Smooth muscle cell (in vitro differentiated cells): ENCODE measurements at regions not wholly inside any gene's neighbourhood (a gene's known extent, or its start where the extent isn't known, plus 50 kb on each side); places are given as distances from the start of the nearest gene placed in this dataset.

Experiments
- DNase-seq: peaks from one replicate; lab custom pipeline; 2025; ENCODE audit not compliant: unreplicated experiment; lab: John Stamatoyannopoulos, UW
- H2AFZ ChIP-seq: fragments of 200-600 bp; sonication (generic); 2 replicates; pipeline ENCODE4 v1.6.0; 2016; ENCODE audit warnings: antibody characterized with exemption, low read depth, mild to moderate bottlenecking
- H3F3A ChIP-seq: fragments of 200-600 bp; sonication (generic); 2 replicates; pipeline ENCODE4 v1.6.0; 2017; ENCODE audit warnings: antibody characterized with exemption, low read depth
- H3K27ac ChIP-seq: fragments of 200-600 bp; sonication (generic); 2 replicates; pipeline ENCODE4 v1.5.1; 2016; ENCODE audit warnings: low read depth, mild to moderate bottlenecking
- H3K27me3 ChIP-seq: fragments of 200-600 bp; sonication (generic); 2 replicates; pipeline ENCODE4 v1.6.1; 2016; ENCODE audit warnings: low read depth, mild to moderate bottlenecking
- H3K36me3 ChIP-seq: fragments of 200-600 bp; sonication (generic); 2 replicates; pipeline ENCODE4 v1.5.1; 2016; ENCODE audit warnings: low read depth
- H3K4me1 ChIP-seq: fragments of 200-600 bp; sonication (generic); 2 replicates; pipeline ENCODE4 v1.5.1; 2016; ENCODE audit warnings: low read depth
- H3K4me2 ChIP-seq: fragments of 200-600 bp; sonication (generic); 2 replicates; pipeline ENCODE4 v1.6.0; 2016; ENCODE audit warnings: mild to moderate bottlenecking
- H3K4me3 ChIP-seq: fragments of 200-600 bp; sonication (generic); 2 replicates; pipeline ENCODE4 v1.5.1; 2016; ENCODE audit warnings: mild to moderate bottlenecking
- H3K79me2 ChIP-seq: fragments of 200-600 bp; sonication (generic); 2 replicates; pipeline ENCODE4 v1.6.0; 2016; ENCODE audit warnings: low read depth, mild to moderate bottlenecking
- H3K9ac ChIP-seq: fragments of 200-600 bp; sonication (generic); 2 replicates; pipeline ENCODE4 v1.6.0; 2016; ENCODE audit warnings: low read depth
- H3K9me3 ChIP-seq: fragments of 200-600 bp; sonication (generic); replicated peaks from 2 replicates; pipeline ENCODE4 v1.5.1; 2016; ENCODE audit warnings: low read depth
- H4K20me1 ChIP-seq: fragments of 200-600 bp; sonication (generic); 2 replicates; pipeline ENCODE4 v1.6.0; 2016; ENCODE audit warnings: low read depth
- CTCF ChIP-seq: fragments of 200-600 bp; sonication (generic); IDR thresholded peaks from 2 replicates; pipeline ENCODE4 v1.5.1; 2017; ENCODE audit warnings: borderline replicate concordance, mild to moderate bottlenecking, antibody characterized with exemption; ENCODE audit not compliant: insufficient read depth, poor library complexity, severe bottlenecking
- WGBS: methylation state at CpG from one replicate; pipeline ENCODE4 v1.1.7; 2016; ENCODE audit warnings: low lambda C conversion rate; 5-methylcytosine and 5-hydroxymethylcytosine counted together

- H3K27me3 ChIP-seq, result no peaks in the 10 kb centered on the region
- 74% methylated on average over 1 of the region's 1 CpG for whole genome bisulfite sequencing
- no peaks in the 10 kb centered on the region for H4K20me1 ChIP-seq
- no peaks in the 10 kb centered on the region for H3K4me1 ChIP-seq
- no peaks in the 10 kb centered on the region for H3K9me3 ChIP-seq
- no peak overlapping the region for H3K9ac ChIP-seq
- TF ChIP-seq CTCF, result no peak
- no peaks in the 10 kb centered on the region for H3K79me2 ChIP-seq
- DNase-seq, result no peak
- no peak overlapping the region for H3K27ac ChIP-seq
- no peak overlapping the region for H2AFZ ChIP-seq
- no peaks in the 10 kb centered on the region for H3F3A ChIP-seq
- H3K36me3 ChIP-seq, result no peaks in the 10 kb centered on the region
- no peak overlapping the region for H3K4me3 ChIP-seq
- no peak overlapping the region for H3K4me2 ChIP-seq
These were observed 217.9 kb upstream of the SLITRK5 start for GRCh38 chr13:87453244-87453643.

- Histone ChIP-seq H3K79me2 (no peaks in the 10 kb centered on the region), H3K4me1 (no peaks in the 10 kb centered on the region), H2AFZ (no peak overlapping the region), H3F3A (no peaks in the 10 kb centered on the region), H3K4me3 (no peak overlapping the region), H3K4me2 (no peak overlapping the region), H3K9me3 (no peaks in the 10 kb centered on the region), H3K27ac (no peak overlapping the region), H4K20me1 (no peaks in the 10 kb centered on the region), H3K27me3 (no peaks in the 10 kb centered on the region), H3K36me3 (no peaks in the 10 kb centered on the region), H3K9ac (no peak overlapping the region)
- no peak for DNase-seq
- no peak for TF ChIP-seq CTCF
- 86% methylated on average over 1 of the region's 1 CpG for WGBS
These were observed 211.8 kb upstream of the SLITRK5 start for GRCh38 chr13:87459419-87459818.

GRCh38 chr13:87497426-87497825, 173.7 kb upstream of the SLITRK5 start:
- Histone ChIP-seq H3K27me3 (no peaks in the 10 kb centered on the region), H3K27ac (no peak overlapping the region), H2AFZ (no peak overlapping the region), H3K4me3 (no peak overlapping the region), H3K9me3 (no peaks in the 10 kb centered on the region), H3K9ac (no peak overlapping the region), H3K36me3 (no peaks in the 10 kb centered on the region), H3F3A (no peaks in the 10 kb centered on the region), H3K4me1 (no peaks in the 10 kb centered on the region), H4K20me1 (no peaks in the 10 kb centered on the region), H3K79me2 (no peaks in the 10 kb centered on the region), H3K4me2 (no peak overlapping the region)
- no peak for TF ChIP-seq CTCF
- WGBS, result 54% methylated on average over 2 of the region's 2 CpGs
- no peak for DNase-seq

- WGBS, result 69% methylated on average over 2 of the region's 2 CpGs
- no peaks in the 10 kb centered on the region for H3F3A ChIP-seq
- TF ChIP-seq CTCF, result no peak
- no peak overlapping the region for H3K4me2 ChIP-seq
- DNase-seq, result no peak
- no peak overlapping the region for H2AFZ ChIP-seq
- no peak overlapping the region for H3K9ac ChIP-seq
- H4K20me1 ChIP-seq, result no peaks in the 10 kb centered on the region
- H3K9me3 ChIP-seq, result no peaks in the 10 kb centered on the region
- no peak overlapping the region for H3K4me3 ChIP-seq
- no peaks in the 10 kb centered on the region for H3K4me1 ChIP-seq
- no peaks in the 10 kb centered on the region for H3K27me3 ChIP-seq
- no peaks in the 10 kb centered on the region for H3K36me3 ChIP-seq
- H3K27ac ChIP-seq, result no peak overlapping the region
- H3K79me2 ChIP-seq, result no peaks in the 10 kb centered on the region
These were observed 172.5 kb upstream of the SLITRK5 start for GRCh38 chr13:87498681-87499080.
